GM12878 (cell line): ENCODE measurements at regions not wholly inside any gene's neighbourhood (a gene's known extent, or its start where the extent isn't known, plus 50 kb on each side); places are given as distances from the start of the nearest gene placed in this dataset.

ENCODE experiments used
- ATAC-seq: fragments of 200-7000 bp; cut with Tn5 transposase; 3 replicates; pipeline ENCODE4 v1.9.1; 2020; ENCODE audit warnings: mild to moderate bottlenecking, moderate library complexity
- BruUV-seq: library from RNA; stranded (reverse); fragments of 400-500 nt; replicated peaks from 2 replicates; lab custom pipeline; 2021; lab: Mats Ljungman, UMichigan
- CTCF ChIA-PET: fragments of 300-600 bp; sonication (Branson Sonifier 250); formaldehyde crosslinking; extraction: SDS; loops from one replicate; lab custom pipeline; 2021; ENCODE audit warnings: inconsistent platforms; lab: Yijun Ruan, JAX
- POLR2A ChIA-PET: fragments of 350-600 bp; formaldehyde crosslinking; extraction: SDS; loops from one replicate; lab custom pipeline; 2021; ENCODE audit warnings: inconsistent platforms; lab: Charles Lee
- RAD21 ChIA-PET: fragments of 300-600 bp; sonication (Branson Sonifier 250); formaldehyde crosslinking; loops from one replicate; lab custom pipeline; 2023; ENCODE audit warnings: antibody characterized with exemption; ENCODE audit not compliant: unreplicated experiment; lab: Charles Lee
- SMC1A ChIA-PET: fragments of 300-600 bp; sonication (Branson Sonifier 250); formaldehyde crosslinking; loops from one replicate; lab custom pipeline; 2023; ENCODE audit not compliant: unreplicated experiment, uncharacterized antibody; lab: Charles Lee
- DNase-seq: peaks from one replicate; pipeline ENCODE4 v3.0.0-alpha.2; 2011; ENCODE audit warnings: low read depth, low spot score
- FAIRE-seq: peaks from 3 replicates; lab custom pipeline; 2011; peaks lifted over from hg19 to GRCh38; lab: Jason Lieb, UNC
- H2AFZ ChIP-seq: 2 replicates; pipeline ENCODE4 v1.6.0; 2011; ENCODE audit warnings: low read depth, low read length, control low read depth; ENCODE audit not compliant: control insufficient read depth
- H3K27ac ChIP-seq: 2 replicates; pipeline ENCODE4 v1.5.1; 2011; ENCODE audit warnings: control low read depth; ENCODE audit not compliant: control insufficient read depth, insufficient read depth
- H3K27me3 ChIP-seq, 2 experiments: replicated peaks in 1 of 2; 2 replicates each; pipeline versions ENCODE4 v1.6.0 to v1.6.1; 2011; ENCODE audit warnings: low read length in 1 of 2; ENCODE audit not compliant: control insufficient read depth in 2 of 2, insufficient read depth in 2 of 2
- H3K36me3 ChIP-seq, 2 experiments: 2 replicates each; pipeline ENCODE4 v1.5.1; 2011; ENCODE audit warnings: low read length in 1 of 2; ENCODE audit not compliant: control insufficient read depth in 2 of 2, insufficient read depth in 2 of 2
- H3K4me1 ChIP-seq: 2 replicates; pipeline ENCODE4 v1.6.1; 2011; ENCODE audit warnings: mild to moderate bottlenecking, low read length, moderate library complexity, mixed read lengths; ENCODE audit not compliant: control insufficient read depth, insufficient read depth
- H3K4me2 ChIP-seq: 2 replicates; pipeline ENCODE4 v1.6.0; 2011; ENCODE audit warnings: control low read depth; ENCODE audit not compliant: control insufficient read depth, insufficient read depth
- H3K4me3 ChIP-seq: fragments of 200-600 bp; sonication (generic); 2 replicates; pipeline ENCODE4 v1.5.1; 2016
- H3K79me2 ChIP-seq: 2 replicates; pipeline ENCODE4 v1.6.0; 2011; ENCODE audit warnings: low read length; ENCODE audit not compliant: control insufficient read depth, insufficient read depth
- H3K9ac ChIP-seq: 2 replicates; pipeline ENCODE4 v1.8.0; 2011; ENCODE audit warnings: low read length, control low read depth, mixed read lengths; ENCODE audit not compliant: control insufficient read depth, insufficient read depth
- H3K9me3 ChIP-seq: replicated peaks from 3 replicates; pipeline ENCODE4 v1.5.1; 2011; ENCODE audit warnings: mild to moderate bottlenecking, low read length; ENCODE audit not compliant: control insufficient read depth, insufficient read depth
- H4K20me1 ChIP-seq: 2 replicates; pipeline ENCODE4 v1.6.0; 2011; ENCODE audit not compliant: control insufficient read depth, insufficient read depth
- BCL11A ChIP-seq: IDR thresholded peaks from 2 replicates; pipeline ENCODE4 v1.6.1; 2011; ENCODE audit warnings: low read depth, low read length
- CEBPB ChIP-seq, 2 experiments: fragments of 150-350 bp in 1 of 2; IDR thresholded peaks; 2 replicates each; pipeline ENCODE4 v1.6.1; 2012 to 2014; ENCODE audit warnings: low read depth in 2 of 2, low read length in 2 of 2, borderline replicate concordance in 1 of 2, inconsistent platforms in 1 of 2
- CHD1 ChIP-seq: IDR thresholded peaks from 2 replicates; pipeline ENCODE4 v1.6.1; 2012; ENCODE audit warnings: low read depth, low read length, improper control_type of control experiment
- FOS ChIP-seq: IDR thresholded peaks from 3 replicates; pipeline ENCODE4 v1.6.1; 2011; ENCODE audit warnings: borderline replicate concordance; ENCODE audit not compliant: insufficient read length; ENCODE audit errors: extremely low read depth
- FOXK2 ChIP-seq: fragments of 450-650 bp; IDR thresholded peaks from 2 replicates; pipeline ENCODE4 v1.6.1; 2017; ENCODE audit warnings: mild to moderate bottlenecking, moderate library complexity
- GATAD2B ChIP-seq: fragments of 450-650 bp; conservative IDR thresholded peaks from 2 replicates; pipeline ENCODE4 v1.6.1; 2017; ENCODE audit warnings: low read depth, mild to moderate bottlenecking, moderate library complexity
- HCFC1 ChIP-seq: fragments of 150-350 bp; IDR thresholded peaks from 2 replicates; pipeline ENCODE4 v1.6.1; 2014; ENCODE audit warnings: low read length
- IKZF2 ChIP-seq, 2 experiments: fragments of 450-650 bp; IDR thresholded peaks; 2 replicates each; pipeline ENCODE4 v1.6.1; 2017; ENCODE audit warnings: mild to moderate bottlenecking in 2 of 2, moderate library complexity in 2 of 2
- KAT2A ChIP-seq: conservative IDR thresholded peaks from 2 replicates; pipeline ENCODE4 v1.6.1; 2011; ENCODE audit warnings: low read depth, low read length; ENCODE audit not compliant: control insufficient read depth
- MYB ChIP-seq: fragments of 150-350 bp; IDR thresholded peaks from 2 replicates; pipeline ENCODE4 v1.6.1; 2014; ENCODE audit warnings: mild to moderate bottlenecking, low read depth, low read length, borderline replicate concordance
- RAD51 ChIP-seq: fragments of 450-650 bp; IDR thresholded peaks from 2 replicates; pipeline ENCODE4 v1.6.1; 2016; ENCODE audit warnings: moderate library complexity, mild to moderate bottlenecking, inconsistent platforms
- RFX5 ChIP-seq: IDR thresholded peaks from 2 replicates; pipeline ENCODE4 v1.6.1; 2011; ENCODE audit warnings: low read depth, low read length, improper control_type of control experiment
- SMC3 ChIP-seq: IDR thresholded peaks from 2 replicates; pipeline ENCODE4 v1.6.1; 2011; ENCODE audit warnings: low read length, improper control_type of control experiment, borderline replicate concordance
- STAT1 ChIP-seq: fragments of 450-650 bp; conservative IDR thresholded peaks from 2 replicates; pipeline ENCODE4 v1.6.1; 2014; ENCODE audit warnings: antibody characterized with exemption, mild to moderate bottlenecking
- TBL1XR1 ChIP-seq: IDR thresholded peaks from 2 replicates; pipeline ENCODE4 v1.6.1; 2012; ENCODE audit warnings: low read depth, low read length, improper control_type of control experiment
- TCF7 ChIP-seq: IDR thresholded peaks from 2 replicates; pipeline ENCODE4 v1.6.1; 2014; ENCODE audit warnings: antibody characterized with exemption, borderline replicate concordance
- WRNIP1 ChIP-seq: IDR thresholded peaks from 2 replicates; pipeline ENCODE4 v1.6.1; 2011; ENCODE audit warnings: low read depth, low read length, improper control_type of control experiment, borderline replicate concordance
- ZBED1 ChIP-seq: IDR thresholded peaks from 2 replicates; pipeline ENCODE4 v1.6.1; 2016; ENCODE audit warnings: borderline replicate concordance
- WGBS: methylation state at CpG from one replicate; pipeline ENCODE4 v1.1.6; 2016; ENCODE audit warnings: low lambda C conversion rate; ENCODE audit not compliant: insufficient replicate concordance, insufficient coverage; ENCODE audit errors: missing lambda C conversion rate; 5-methylcytosine and 5-hydroxymethylcytosine counted together
- in situ Hi-C: fragments of 300-500 bp; cut with MboI; formaldehyde crosslinking; loops from 9 replicates; pipeline ENCODE4 v1.14.3; 2018; ENCODE audit warnings: mixed read lengths
- intact Hi-C: fragments of 100-400 bp; cut with micrococcal nuclease; formaldehyde crosslinking; loops from one replicate; pipeline ENCODE4 v1.14.2; 2022; ENCODE audit not compliant: unreplicated experiment
- TF ChIP-seq, protein P1 (sequence below): fragments of 450-650 bp; IDR thresholded peaks from 2 replicates; pipeline ENCODE4 v1.6.1; 2014; ENCODE audit warnings: mild to moderate bottlenecking
- TF ChIP-seq, protein P2 (sequence below): fragments of 450-650 bp; IDR thresholded peaks from 2 replicates; pipeline ENCODE4 v1.6.1; 2017; ENCODE audit warnings: borderline replicate concordance

DNA sequence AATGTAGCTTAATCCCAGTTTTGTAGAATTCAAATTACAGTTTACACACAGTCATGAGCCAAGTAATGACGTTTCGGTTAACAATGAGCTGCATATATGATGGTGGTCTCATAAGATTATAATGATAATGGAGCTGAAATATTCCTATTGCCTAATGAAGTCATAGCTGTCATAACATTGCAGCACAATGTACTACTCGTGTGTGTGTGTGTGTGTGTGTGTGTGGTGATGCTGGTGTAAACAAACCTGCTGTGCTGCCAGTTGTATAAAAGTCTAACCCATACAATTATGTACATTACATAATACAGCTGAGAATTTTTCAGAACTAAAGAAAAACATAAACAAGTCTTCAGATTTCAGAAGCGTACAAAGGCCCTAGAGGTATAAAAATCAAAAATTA lies 66.7 kb upstream of the ARID1B start:
- no peak for FAIRE-seq
- H3K4me3 ChIP-seq: no peak overlapping the region
- H3K27me3 ChIP-seq: no peaks in the 10 kb centered on the region
- H3K4me2 ChIP-seq: no peak overlapping the region
- WGBS: 68% methylated on average over 4 of the region's 4 CpGs
- ChIA-PET SMC1A (interaction anchor here (1.1 to 16.6 kb wide), 5 partner anchors 10 to 96 kb away, joined by 3 to 266 read pairs (median 5); no protein-coding TSS in a partner anchor), POLR2A (interaction anchor here (0.5 to 3.0 kb wide), 2 partner anchors 8 to 10 kb away, joined by 3 to 8 read pairs; no protein-coding TSS in a partner anchor), CTCF (interaction anchor here (1.0 to 1.8 kb wide), 2 partner anchors 10 to 11 kb away, joined by 3 to 6 read pairs; no protein-coding TSS in a partner anchor), RAD21 (interaction anchor here (1.1 to 2.3 kb wide), 3 partner anchors 10 to 146 kb away, joined by 3 to 9 read pairs (median 3); no protein-coding TSS in a partner anchor)
- no peak overlapping the region for H2AFZ ChIP-seq
- H3K27ac ChIP-seq: no peak overlapping the region
- H3K79me2 ChIP-seq: no peaks in the 10 kb centered on the region
- no peak for TF ChIP-seq SMC3
- TF ChIP-seq, protein P1, sequence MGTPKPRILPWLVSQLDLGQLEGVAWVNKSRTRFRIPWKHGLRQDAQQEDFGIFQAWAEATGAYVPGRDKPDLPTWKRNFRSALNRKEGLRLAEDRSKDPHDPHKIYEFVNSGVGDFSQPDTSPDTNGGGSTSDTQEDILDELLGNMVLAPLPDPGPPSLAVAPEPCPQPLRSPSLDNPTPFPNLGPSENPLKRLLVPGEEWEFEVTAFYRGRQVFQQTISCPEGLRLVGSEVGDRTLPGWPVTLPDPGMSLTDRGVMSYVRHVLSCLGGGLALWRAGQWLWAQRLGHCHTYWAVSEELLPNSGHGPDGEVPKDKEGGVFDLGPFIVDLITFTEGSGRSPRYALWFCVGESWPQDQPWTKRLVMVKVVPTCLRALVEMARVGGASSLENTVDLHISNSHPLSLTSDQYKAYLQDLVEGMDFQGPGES: no peak
- TF ChIP-seq FOXK2: no peak
- TF ChIP-seq BCL11A: no peak
- no peak for TF ChIP-seq TBL1XR1
- TF ChIP-seq MYB: no peak
- no peak for TF ChIP-seq CHD1
- no peak for TF ChIP-seq CEBPB (IDR thresholded peaks at IDR 0.05; ENCODE audit: borderline replicate concordance in 1 of 2, low read depth in 2 of 2, low read length in 2 of 2)
- TF ChIP-seq HCFC1: no peak
- TF ChIP-seq TCF7: no peak
- TF ChIP-seq WRNIP1: no peak
- no peak for TF ChIP-seq STAT1
- TF ChIP-seq, protein P2, sequence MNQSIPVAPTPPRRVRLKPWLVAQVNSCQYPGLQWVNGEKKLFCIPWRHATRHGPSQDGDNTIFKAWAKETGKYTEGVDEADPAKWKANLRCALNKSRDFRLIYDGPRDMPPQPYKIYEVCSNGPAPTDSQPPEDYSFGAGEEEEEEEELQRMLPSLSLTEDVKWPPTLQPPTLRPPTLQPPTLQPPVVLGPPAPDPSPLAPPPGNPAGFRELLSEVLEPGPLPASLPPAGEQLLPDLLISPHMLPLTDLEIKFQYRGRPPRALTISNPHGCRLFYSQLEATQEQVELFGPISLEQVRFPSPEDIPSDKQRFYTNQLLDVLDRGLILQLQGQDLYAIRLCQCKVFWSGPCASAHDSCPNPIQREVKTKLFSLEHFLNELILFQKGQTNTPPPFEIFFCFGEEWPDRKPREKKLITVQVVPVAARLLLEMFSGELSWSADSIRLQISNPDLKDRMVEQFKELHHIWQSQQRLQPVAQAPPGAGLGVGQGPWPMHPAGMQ: no peak
- no peak for TF ChIP-seq ZBED1
- no peak for TF ChIP-seq KAT2A
- no peak for TF ChIP-seq RFX5
- no peak for TF ChIP-seq GATAD2B
- TF ChIP-seq FOS: no peak
- no peak for TF ChIP-seq IKZF2 (IDR thresholded peaks at IDR 0.05)
- no peak for TF ChIP-seq RAD51
- no peak overlapping the region for H3K9ac ChIP-seq
- H4K20me1 ChIP-seq: no peaks in the 10 kb centered on the region
- in situ Hi-C loops (no loop called here), intact Hi-C loops (no loop called here)
- ATAC-seq: no peak
- H3K4me1 ChIP-seq: peaks cover 12% of the 10 kb centered on the region
- no peaks in the 10 kb centered on the region for H3K36me3 ChIP-seq
- no peak for DNase-seq
- BruUV-seq: no TSS peak
- H3K9me3 ChIP-seq: no peaks in the 10 kb centered on the region; the same call in none of the 3 replicates
